GM12891 (cell line): ENCODE measurements at regions not wholly inside any gene's neighbourhood (a gene's known extent, or its start where the extent isn't known, plus 50 kb on each side); places are given as distances from the start of the nearest gene placed in this dataset.

Source experiments
- POLR2A ChIP-seq: IDR thresholded peaks from 2 replicates; pipeline ENCODE4 v1.6.1; 2011; ENCODE audit warnings: low read depth, low read length, control low read depth
- POLR2AphosphoS5 ChIP-seq: IDR thresholded peaks from 2 replicates; pipeline ENCODE4 v1.6.1; 2011; ENCODE audit warnings: low read depth, low read length, control low read depth

GRCh38 chr2:228369400-228370031, 188.0 kb upstream of the SPHKAP start:
- TF ChIP-seq POLR2A = no peak
- TF ChIP-seq POLR2AphosphoS5 = no peak
